Ishikawa (cell line): ENCODE measurements at regions not wholly inside any gene's neighbourhood (a gene's known extent, or its start where the extent isn't known, plus 50 kb on each side); places are given as distances from the start of the nearest gene placed in this dataset.

Source experiments
- CEBPB ChIP-seq: IDR thresholded peaks from 2 replicates; pipeline ENCODE4 v1.6.1; 2012
- CREB1 ChIP-seq: IDR thresholded peaks from 2 replicates; pipeline ENCODE4 v1.6.1; 2012; ENCODE audit warnings: low read depth
- EP300 ChIP-seq: IDR thresholded peaks from 2 replicates; pipeline ENCODE4 v1.6.1; 2012; ENCODE audit warnings: borderline replicate concordance
- FOXM1 ChIP-seq: IDR thresholded peaks from 2 replicates; pipeline ENCODE4 v1.6.1; 2012; ENCODE audit warnings: low read depth, borderline replicate concordance
- NFIC ChIP-seq: IDR thresholded peaks from 2 replicates; pipeline ENCODE4 v1.6.1; 2012
- RAD21 ChIP-seq: IDR thresholded peaks from 2 replicates; pipeline ENCODE4 v1.6.1; 2012; ENCODE audit warnings: low read depth
- REST ChIP-seq: IDR thresholded peaks from 2 replicates; pipeline ENCODE4 v1.6.1; 2012; ENCODE audit warnings: low read depth, mild to moderate bottlenecking
- TAF1 ChIP-seq: IDR thresholded peaks from 2 replicates; pipeline ENCODE4 v1.6.1; 2012; ENCODE audit warnings: low read depth, mild to moderate bottlenecking
- TCF12 ChIP-seq: IDR thresholded peaks from 2 replicates; pipeline ENCODE4 v1.6.1; 2012; ENCODE audit warnings: low read depth
- TEAD4 ChIP-seq: IDR thresholded peaks from 2 replicates; pipeline ENCODE4 v1.6.1; 2012
- YY1 ChIP-seq: IDR thresholded peaks from 2 replicates; pipeline ENCODE4 v1.6.1; 2012; ENCODE audit warnings: low read depth
- ZBTB7A ChIP-seq: IDR thresholded peaks from 2 replicates; pipeline ENCODE4 v1.6.1; 2012; ENCODE audit warnings: low read depth
- TF ChIP-seq, protein P1 (sequence below): IDR thresholded peaks from 2 replicates; pipeline ENCODE4 v1.6.1; 2012

DNA sequence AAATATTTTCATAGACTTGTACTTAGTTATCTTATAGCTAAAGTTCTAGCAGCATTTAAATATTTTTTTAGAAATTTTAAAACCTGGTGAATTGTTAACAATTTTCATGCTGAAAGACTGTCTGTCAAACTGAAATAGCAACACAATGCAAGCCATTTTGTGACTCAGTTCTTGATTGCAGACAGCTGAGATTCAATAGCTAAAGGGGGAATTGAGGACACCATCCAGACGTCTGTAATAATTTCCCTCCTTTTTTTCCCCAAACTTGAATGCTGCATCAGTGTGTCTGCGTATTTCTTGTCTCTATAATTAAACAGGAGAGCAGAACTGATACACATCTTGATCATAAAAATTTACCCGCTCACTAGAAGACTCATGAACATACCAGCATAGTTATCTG lies 468.3 kb downstream of the GBE1 start:
- TF ChIP-seq, protein P1, sequence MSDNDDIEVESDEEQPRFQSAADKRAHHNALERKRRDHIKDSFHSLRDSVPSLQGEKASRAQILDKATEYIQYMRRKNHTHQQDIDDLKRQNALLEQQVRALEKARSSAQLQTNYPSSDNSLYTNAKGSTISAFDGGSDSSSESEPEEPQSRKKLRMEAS = no peak
- TF ChIP-seq CREB1 = no peak
- TF ChIP-seq REST = no peak
- no peak for TF ChIP-seq ZBTB7A
- TF ChIP-seq TAF1 = no peak
- no peak for TF ChIP-seq TEAD4
- TF ChIP-seq TCF12 = no peak
- TF ChIP-seq EP300 = no peak
- TF ChIP-seq RAD21 = no peak
- TF ChIP-seq CEBPB = no peak
- no peak for TF ChIP-seq FOXM1
- TF ChIP-seq YY1 = no peak
- TF ChIP-seq NFIC = no peak
